ENCODE measurements at regions not wholly inside any gene's neighbourhood (a gene's known extent, or its start where the extent isn't known, plus 50 kb on each side); places are given as distances from the start of the nearest gene placed in this dataset.
"Not testable (repeated sequence)": the region's sequence is repeated elsewhere in the genome, so short reads cannot be mapped to it uniquely, and the experiment has no call there.

- DNase-seq = no peak
These were observed 115.0 kb downstream of the ADAM29 start for GRCh38 chr4:175033162-175033561.

DNA sequence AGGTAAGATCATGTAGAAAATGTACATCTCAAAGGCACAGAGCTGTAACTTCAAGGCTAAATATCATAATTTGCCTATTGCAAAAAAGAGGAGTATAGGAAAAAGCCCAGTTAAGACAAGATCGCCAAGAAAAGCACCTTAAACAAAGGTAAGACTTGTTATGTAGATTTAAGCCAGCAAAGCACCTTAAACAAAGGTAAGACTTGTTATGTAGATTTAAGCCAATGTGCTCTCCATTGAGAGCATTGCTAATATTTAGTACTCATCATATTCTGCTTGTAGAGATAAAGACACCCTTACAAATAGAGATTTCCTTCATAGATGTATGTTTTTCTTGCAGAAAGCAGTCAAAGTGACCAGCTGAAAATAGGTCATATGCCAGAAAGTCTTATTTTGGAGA is 115.8 kb downstream of the ADAM29 start:
- no peak for DNase-seq

GRCh38 chr4:175034986-175035705 is 117.0 kb downstream of the ADAM29 start:
- DNase-seq = no peak

DNA sequence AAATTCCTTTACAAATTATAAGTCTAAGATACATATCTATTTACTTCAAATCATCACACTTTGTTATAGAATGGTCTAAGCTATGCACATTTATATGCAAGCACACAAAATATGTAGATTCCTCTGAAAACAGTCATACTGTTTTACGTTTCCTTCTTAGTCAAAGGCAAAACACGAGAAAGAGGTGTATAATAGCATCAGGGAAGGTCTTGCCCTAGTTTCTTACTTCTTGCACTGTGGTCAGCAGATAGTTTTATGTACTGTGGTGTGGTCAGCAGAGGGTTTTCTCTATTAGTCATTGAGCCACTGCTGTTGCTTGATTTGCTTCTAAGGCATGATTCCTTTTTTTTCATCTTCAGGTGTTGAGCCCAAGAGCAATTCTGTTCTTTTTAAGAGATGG is 117.7 kb downstream of the ADAM29 start:
- no peak for DNase-seq

DNA sequence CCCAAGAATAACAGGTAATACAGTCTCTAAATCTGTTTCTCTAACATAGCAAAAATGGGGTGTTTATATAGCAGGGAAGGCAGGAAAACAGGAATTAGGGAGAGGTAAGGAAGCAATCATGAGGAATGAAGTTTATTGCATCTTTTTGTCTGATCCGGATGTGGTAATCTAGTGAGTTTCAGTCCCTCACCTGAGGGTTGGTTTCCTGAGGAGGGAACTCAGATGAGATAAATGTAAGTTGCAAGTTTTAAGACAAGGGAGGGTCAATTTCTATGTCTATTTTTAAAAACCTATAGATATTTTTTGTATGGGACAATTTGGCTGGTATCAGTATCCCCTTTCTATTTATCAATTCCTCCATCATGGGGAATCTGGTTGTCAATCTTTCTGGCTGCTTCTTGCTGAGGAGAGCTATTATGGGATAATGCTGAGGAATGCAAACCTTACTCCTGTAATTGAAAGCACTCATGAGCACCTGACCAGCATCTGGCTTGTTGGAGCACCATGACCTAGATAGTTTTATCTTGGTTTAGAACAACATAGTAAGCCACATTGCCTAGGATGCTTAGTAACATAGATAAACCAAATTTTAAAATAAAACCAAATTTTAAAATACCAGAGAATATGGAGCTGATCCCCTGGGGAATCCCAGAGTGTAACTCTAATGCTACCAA is 130.1 kb downstream of the ADAM29 start:
- no peak for DNase-seq

DNA sequence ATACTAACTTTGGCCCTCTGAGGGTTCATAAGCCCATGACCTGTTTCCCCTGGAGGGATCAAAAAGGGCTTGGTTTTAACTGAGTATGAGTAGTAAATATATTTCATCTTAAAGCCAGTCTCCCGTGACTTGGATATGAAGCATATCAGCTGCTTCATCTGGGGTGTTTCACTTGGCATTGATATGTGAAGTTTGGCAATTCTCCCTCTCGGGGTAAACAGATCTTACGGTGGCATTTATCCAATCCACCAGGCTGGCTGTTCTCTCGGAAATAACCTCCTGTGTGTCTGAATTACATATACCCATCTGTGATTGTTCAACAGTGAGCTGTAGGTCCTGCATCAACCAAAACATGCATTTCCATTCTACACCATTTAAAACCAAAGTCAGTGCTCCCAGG is 130.7 kb downstream of the ADAM29 start:
- no peak for DNase-seq

GRCh38 chr4:175051974-175052373 is 133.8 kb downstream of the ADAM29 start:
- DNase-seq = no peak

DNA sequence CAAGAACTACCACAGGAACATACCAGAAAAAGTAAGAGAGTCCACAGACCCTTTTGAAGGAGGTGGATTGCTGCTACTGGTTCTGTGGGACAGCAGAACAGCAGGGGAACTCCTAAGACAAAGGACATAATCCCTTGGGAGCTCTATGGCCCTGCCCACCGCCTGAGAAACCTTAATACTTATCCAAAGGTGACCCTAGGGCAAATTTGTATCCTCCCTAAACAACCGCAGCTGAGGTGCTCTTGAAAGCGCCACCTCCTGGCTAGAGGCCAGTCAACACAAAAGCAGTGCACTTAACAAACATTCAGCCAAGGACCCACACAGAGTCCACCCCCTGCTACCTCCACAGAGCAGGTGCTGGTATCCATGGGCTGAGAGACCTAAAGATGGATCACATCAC is 136.8 kb downstream of the ADAM29 start:
- no peak for DNase-seq

- DNase-seq = no peak
These were observed 144.0 kb downstream of the ADAM29 start for GRCh38 chr4:175062183-175062592.

GRCh38 chr4:175065228-175065627 is 147.1 kb downstream of the ADAM29 start:
- DNase-seq = no peak

- no peak for DNase-seq
These were observed 148.9 kb downstream of the ADAM29 start for GRCh38 chr4:175066923-175067627.

DNA sequence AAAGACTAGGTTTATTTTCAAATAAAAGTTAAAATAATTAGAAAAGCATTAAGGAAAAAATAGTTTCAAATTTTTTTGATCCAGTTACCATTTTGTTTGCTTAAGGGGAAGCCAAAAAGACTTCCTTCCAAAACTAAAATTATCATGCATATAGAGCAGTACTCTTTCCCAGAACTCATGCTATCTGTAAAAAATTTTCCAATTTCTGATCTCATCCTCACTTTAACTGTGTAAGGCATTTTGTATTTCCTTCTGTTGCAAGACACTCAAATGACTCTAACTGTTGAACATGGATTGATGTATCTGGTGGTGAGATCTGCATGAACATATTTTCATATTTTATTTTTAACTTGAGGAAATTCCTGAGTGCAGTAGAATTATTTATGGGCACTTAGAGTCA is 150.1 kb downstream of the ADAM29 start:
- no peak for DNase-seq

GRCh38 chr4:175070444-175070843 is 152.3 kb downstream of the ADAM29 start:
- DNase-seq = no peak

GRCh38 chr4:175071123-175071522 is 153.0 kb downstream of the ADAM29 start:
- DNase-seq = no peak

DNA sequence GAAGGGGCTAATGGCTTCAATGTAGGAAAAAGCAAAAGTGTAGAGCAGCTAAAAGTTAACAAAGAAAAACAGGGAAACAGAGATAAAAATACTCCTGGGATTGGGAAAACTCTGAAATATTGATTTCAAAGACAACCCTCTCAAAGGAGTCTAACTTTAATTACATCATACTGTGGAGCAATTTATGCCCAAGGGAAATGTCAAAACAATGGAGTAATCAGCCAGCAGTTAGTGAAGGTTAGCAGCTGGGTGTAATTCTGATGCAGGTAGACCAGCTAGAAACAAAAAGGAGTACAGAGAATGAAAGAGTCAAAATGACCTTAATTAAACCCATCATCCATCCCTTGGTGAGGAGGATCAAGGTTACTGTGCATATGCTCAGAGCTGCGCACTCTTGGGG is 169.0 kb downstream of the ADAM29 start:
- DNase-seq = no peak

- no peak for DNase-seq
These were observed 172.0 kb downstream of the ADAM29 start for GRCh38 chr4:175090116-175090515.

DNA sequence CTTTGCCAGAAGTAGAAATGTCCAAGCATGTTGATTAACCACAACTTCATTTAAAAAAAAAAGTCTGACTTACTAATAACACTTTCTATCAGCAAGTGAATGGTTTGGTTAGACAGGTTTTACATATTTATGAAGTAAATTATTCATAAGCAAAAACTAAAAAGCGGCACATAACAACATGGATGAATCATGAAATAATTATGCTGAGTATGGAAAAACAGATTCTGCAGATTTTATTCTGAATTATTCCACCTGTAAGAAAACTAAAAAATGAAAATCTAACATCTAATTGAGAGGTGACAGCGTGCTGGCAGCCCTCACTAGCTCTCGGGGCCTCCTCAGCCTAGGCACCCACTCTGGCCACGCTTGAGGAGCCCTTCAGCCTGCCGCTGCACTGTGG is 173.5 kb downstream of the ADAM29 start:
- DNase-seq = no peak

GRCh38 chr4:175092114-175092513 is 174.0 kb downstream of the ADAM29 start:
- DNase-seq = no peak

- not testable (repeated sequence) for DNase-seq
These were observed 174.9 kb downstream of the ADAM29 start for GRCh38 chr4:175093055-175093454.

DNA sequence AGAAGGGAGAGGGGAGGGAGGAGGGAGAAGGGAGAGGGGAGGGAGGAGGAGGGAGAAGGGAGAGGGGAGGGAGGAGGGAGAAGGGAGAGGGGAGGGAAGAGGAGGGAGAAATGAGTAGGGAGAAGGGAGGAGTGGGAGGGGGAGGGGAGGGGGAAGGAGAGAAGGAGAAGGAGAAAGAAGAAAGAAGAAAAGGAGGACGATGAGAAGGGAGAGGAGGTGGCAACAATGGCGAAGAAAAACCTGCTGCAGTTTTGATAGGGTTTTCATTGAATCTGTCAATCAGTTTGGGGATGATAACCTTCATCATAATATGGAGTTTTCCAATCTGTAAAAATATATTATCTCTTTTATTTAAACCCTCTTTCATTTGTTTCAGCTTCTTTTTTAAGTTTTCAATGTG is 185.2 kb downstream of the ADAM29 start:
- no peak for DNase-seq

DNA sequence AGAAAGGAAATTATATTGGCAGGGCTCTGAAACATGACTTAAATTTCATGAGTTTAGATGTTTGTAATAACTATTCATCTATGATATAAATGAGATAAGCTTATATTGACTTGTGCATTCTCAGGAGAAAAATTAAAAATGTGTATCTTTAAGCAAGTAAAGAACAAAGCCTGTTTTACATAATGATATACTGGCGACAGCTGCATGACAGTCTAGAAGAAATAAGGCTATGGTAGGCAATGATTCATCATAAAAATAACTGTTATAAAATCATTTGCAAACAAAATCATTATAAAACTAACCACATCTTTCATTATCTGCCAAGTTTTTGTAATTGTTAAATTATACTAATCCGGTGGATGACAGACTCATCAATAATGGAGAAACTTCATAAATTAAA is 188.1 kb downstream of the ADAM29 start:
- DNase-seq = no peak

GRCh38 chr4:175109933-175110332 is 191.8 kb downstream of the ADAM29 start:
- no peak for DNase-seq

GRCh38 chr4:175125410-175126068 is 207.4 kb downstream of the ADAM29 start:
- no peak for DNase-seq

Measured in hindlimb muscle (tissue), 1 donor.